Epithelial cell of esophagus (primary cell): ENCODE measurements at regions not wholly inside any gene's neighbourhood (a gene's known extent, or its start where the extent isn't known, plus 50 kb on each side); places are given as distances from the start of the nearest gene placed in this dataset.
"Not testable (repeated sequence)": the region's sequence is repeated elsewhere in the genome, so short reads cannot be mapped to it uniquely, and the experiment has no call there.

ENCODE experiments used
- DNase-seq: peaks from one replicate; pipeline ENCODE4 v3.0.0; 2010; ENCODE audit warnings: low read depth
- H3K4me3 ChIP-seq: 2 replicates; pipeline ENCODE4 v1.5.1; 2011; ENCODE audit warnings: mild to moderate bottlenecking, low read length, control low read depth
- TF ChIP-seq, protein P1 (sequence below): IDR thresholded peaks from 2 replicates; pipeline ENCODE4 v1.5.1; 2011; ENCODE audit warnings: low read depth, mild to moderate bottlenecking, low read length, control low read depth, inconsistent platforms; ENCODE audit not compliant: insufficient read depth; ENCODE audit errors: missing control alignments

- TF ChIP-seq, protein P1, sequence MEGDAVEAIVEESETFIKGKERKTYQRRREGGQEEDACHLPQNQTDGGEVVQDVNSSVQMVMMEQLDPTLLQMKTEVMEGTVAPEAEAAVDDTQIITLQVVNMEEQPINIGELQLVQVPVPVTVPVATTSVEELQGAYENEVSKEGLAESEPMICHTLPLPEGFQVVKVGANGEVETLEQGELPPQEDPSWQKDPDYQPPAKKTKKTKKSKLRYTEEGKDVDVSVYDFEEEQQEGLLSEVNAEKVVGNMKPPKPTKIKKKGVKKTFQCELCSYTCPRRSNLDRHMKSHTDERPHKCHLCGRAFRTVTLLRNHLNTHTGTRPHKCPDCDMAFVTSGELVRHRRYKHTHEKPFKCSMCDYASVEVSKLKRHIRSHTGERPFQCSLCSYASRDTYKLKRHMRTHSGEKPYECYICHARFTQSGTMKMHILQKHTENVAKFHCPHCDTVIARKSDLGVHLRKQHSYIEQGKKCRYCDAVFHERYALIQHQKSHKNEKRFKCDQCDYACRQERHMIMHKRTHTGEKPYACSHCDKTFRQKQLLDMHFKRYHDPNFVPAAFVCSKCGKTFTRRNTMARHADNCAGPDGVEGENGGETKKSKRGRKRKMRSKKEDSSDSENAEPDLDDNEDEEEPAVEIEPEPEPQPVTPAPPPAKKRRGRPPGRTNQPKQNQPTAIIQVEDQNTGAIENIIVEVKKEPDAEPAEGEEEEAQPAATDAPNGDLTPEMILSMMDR: no peak
- no peak overlapping the region for H3K4me3 ChIP-seq
- no peak for DNase-seq
Observed at GRCh38 chr1:196007763-196008162, 600.5 kb downstream of the KCNT2 start.

DNA sequence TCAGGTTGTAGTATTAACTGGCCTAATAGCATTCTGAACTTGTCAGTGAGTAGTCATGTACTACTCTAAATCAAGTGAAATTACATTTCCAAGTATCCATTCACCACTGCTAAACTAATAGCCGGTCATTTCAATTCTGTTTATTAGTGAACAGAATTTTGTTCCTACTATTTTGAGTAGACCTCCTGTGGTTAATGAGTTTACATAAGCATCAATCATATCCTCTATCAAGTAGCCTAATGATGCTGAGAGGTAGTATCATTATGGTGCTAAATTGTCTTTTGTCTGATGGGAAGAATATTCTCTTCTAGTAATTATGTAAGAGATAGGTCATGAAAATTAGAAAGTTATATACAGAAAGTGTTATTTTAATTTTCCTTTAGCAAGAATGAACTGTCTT lies 602.8 kb downstream of the KCNT2 start:
- H3K4me3 ChIP-seq: no peak overlapping the region
- DNase-seq: no peak
- TF ChIP-seq, protein P1: no peak

GRCh38 chr1:196004388-196004787 lies 603.9 kb downstream of the KCNT2 start:
- not testable (repeated sequence) for H3K4me3 ChIP-seq, DNase-seq

- peak; percentile 97 for DNase-seq
- H3K4me3 ChIP-seq: no peak overlapping the region
- TF ChIP-seq, protein P1: no peak
Observed at GRCh38 chr1:196002906-196003305, 605.3 kb downstream of the KCNT2 start.

GRCh38 chr1:196002296-196002695 lies 605.9 kb downstream of the KCNT2 start:
- peak; percentile 90 for DNase-seq
- not testable (repeated sequence) for H3K4me3 ChIP-seq

- peak; percentile 87 for DNase-seq
- TF ChIP-seq, protein P1: no peak
- no peak overlapping the region for H3K4me3 ChIP-seq
Observed at GRCh38 chr1:196001188-196001587, 607.1 kb downstream of the KCNT2 start.

DNA sequence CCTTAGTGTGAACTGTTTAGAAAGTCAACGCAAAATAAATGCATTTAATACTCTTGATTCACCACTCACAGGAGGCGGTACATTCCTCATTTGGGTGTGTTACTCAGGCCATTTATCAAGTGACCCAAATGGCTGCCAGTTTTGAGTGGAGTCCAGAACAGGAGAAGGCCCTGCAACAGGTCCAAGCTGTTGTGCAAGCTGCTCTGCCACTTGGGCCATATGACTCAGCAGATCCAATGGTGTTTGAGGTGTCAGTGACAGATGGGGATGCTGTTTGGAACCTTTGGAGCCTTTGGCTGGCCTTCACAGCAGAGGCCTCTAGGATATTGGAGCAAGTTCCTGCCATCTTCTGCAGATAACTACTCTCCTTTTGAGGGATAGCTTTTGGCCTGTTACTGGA lies 609.2 kb downstream of the KCNT2 start:
- TF ChIP-seq, protein P1: no peak
- H3K4me3 ChIP-seq: no peak overlapping the region
- DNase-seq: no peak

GRCh38 chr1:195981448-195982139 lies 626.6 kb downstream of the KCNT2 start:
- peak overlapping the region; percentile 11 for H3K4me3 ChIP-seq
- TF ChIP-seq, protein P1: no peak
- peak; percentile 87 for DNase-seq
